ENCODE measurements at regions not wholly inside any gene's neighbourhood (a gene's known extent, or its start where the extent isn't known, plus 50 kb on each side); places are given as distances from the start of the nearest gene placed in this dataset.
"Not testable (repeated sequence)": the region's sequence is repeated elsewhere in the genome, so short reads cannot be mapped to it uniquely, and the experiment has no call there.

DNA sequence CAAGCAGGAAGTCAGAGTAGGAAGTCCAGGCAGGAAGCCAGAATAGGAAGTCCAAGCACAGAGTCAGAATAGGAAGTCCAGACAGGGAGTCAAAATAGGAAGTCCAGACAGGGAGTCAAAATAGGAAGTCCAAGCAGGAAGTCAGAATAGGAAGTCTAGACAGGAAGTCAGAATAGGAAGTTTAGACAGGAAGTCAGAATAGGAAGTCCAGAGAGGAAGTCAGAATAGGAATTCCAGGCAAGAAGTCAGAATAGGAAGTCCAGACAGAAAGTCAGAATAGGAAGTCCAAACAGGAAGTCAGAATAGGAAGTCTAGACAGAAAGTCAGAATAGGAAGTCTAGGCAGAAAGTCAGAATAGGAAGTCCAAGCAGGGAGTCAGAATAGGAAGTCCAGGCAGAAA lies 105.3 kb upstream of the C16orf82 start:
- DNase-seq (ENCODE audit: low read depth in 2 of 2, low spot score in 1 of 2), result no peak

DNA sequence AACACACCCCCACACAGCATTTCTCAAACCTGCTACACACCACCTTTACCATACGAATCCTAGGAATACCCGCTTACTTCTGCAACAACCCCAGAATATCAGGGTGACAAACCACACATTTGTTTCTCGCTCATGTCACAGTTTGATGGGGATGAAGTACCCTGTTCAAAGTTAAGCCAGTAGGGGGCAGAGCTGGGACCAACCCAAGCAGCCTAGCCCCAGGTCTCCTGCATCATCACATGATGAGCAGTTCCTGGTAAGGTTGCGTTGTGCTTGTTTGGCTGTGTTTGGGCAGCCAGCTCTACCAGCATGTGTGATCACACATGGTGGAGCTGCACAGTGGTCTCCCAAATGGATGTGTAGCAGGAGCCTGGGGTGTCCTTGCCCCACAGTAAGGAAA lies 103.6 kb upstream of the C16orf82 start:
- no peak for DNase-seq (ENCODE audit: low read depth in 2 of 2, low spot score in 1 of 2)

DNA sequence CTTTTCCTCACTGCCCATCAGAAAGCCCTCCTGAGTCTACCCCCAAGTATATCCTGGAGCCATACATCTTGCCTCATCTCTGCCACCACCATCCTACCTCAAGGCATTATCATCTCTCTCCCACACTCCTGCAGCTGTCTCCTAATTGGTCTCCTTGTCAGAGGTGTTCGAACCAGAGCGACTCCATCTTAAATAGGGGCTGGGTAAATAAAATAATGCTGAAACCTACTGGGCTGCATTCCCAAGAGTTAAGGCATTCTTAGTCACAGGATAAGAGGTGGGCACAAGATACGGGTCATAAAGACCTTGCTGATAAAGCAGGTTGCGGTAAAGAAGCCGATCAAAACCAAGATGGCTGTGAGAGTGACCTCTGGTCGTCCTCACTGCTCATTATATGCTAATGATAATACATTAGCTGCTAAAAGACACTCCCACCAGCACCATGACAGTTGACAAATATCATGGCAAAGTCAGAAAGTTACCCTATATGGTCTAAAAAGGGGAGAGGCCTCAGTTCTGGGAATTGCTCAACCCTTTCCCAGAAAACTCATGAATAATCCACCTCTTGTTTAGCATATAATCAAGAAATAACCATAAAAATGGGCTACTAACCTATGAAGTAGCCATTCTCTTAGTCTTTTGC lies 97.0 kb upstream of the C16orf82 start:
- DNase-seq (ENCODE audit: low read depth in 2 of 2, low spot score in 1 of 2), result no peak

DNA sequence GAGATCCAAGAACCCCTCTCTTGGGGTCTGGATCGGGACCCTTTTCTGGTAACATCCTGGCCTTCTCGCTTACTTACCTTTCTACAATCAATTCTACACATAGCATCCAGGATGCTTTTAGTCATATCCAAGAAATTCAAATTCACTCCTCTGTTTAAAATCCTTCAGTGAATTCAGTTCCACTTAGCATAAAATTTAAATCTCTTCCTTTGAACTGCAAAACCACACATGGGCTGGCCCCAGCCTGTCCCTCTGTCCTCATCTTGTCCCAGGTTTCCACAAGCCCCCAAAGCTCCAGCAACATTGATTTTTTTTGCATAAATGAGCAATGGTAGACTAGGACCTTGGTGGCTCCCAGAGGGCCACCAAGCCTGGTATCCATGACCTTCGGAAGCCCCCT lies 96.4 kb upstream of the C16orf82 start:
- DNase-seq (ENCODE audit: low read depth in 2 of 2, low spot score in 1 of 2), result no peak

DNA sequence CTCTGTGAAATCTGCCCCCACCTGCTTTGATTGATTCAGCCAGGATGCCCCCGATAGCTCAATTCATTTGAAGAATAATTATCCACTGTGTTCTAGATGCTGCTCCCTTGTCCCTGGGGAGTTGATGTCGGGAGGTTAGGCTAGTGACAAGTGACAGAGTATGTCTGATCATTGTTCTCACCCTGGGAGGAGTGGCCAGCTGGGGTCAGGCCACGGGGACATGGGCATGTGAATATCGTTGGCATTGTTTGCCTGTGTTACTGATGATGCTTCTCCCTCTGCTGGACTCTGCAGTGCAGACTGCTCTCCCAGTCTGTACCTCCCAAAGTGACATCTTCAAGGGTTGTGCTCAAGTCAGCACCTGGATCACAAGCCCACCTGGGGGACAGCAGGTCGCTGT lies 89.9 kb upstream of the C16orf82 start:
- DNase-seq (ENCODE audit: low read depth in 2 of 2, low spot score in 1 of 2), result no peak

DNA sequence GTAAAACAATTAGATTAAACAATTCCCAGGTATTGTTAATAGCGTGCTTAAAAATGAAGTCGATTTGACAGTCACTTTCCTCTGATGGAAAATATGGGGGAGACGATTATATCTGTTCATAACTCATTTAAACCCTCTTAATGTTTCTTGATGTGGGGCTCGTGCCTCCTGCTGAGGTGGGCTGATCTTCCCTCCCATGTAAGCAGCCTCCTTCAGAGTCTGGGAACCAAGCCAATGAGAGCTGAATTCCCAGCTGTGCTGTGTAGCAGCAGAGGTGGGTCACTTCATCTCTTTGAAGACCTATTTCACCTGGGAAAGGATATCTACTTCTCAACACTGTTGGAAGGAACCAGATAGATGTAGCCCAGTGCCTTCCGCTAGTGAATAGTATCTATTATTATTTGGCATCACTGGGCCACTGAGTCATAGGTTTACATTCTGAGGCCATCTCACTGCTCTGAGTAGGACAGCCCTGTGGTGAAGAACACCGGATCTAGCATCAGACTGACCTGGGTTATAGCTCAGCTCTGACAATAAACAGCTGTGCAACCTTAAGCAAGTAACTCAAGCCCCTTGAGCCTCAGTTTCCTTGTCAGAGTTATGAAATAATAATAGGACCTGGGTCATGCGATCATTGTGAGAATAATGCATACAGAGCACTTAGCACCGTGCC lies 85.3 kb upstream of the C16orf82 start:
- no peak for DNase-seq (ENCODE audit: low read depth in 2 of 2, low spot score in 1 of 2)

DNA sequence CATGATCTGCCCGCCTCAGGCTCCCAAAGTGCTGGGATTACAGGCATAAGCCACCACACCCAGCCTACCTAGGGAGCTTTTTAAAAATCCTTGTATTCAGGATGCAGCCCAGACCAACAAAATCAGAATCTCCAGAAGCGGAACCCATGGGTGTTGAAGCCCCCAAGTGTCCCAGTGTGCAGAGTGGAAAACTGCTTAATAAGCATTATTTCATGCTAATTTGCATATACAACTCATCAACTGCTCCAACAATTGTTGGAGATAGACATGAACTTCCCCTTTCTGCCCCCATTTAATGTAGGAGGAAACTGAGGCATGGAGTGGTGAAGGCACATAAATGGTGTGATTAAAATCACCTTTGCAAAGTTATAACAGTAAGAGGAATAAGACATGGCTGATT lies 84.3 kb upstream of the C16orf82 start:
- DNase-seq (ENCODE audit: low read depth in 2 of 2, low spot score in 1 of 2), result no peak

DNA sequence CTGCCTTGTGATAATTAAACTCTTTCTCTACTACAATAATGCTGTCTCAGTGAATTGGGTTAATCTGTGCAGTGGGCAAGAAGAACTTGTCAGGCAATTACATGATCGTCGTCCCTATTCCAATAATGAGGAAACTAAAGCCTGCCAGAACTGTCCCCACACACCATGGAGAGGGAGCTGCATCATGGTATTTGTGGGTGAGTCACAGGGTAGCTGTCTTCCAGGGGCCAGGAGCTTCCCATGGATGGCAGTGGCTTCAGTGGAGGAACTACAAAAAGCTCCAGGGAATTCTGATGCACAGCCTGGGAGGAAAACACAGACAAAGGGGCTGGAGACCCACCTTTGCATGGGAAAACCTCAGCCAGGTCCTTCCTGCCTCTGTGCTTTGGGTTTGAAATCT lies 83.3 kb upstream of the C16orf82 start:
- no peak for DNase-seq (ENCODE audit: low read depth in 2 of 2, low spot score in 1 of 2)

DNA sequence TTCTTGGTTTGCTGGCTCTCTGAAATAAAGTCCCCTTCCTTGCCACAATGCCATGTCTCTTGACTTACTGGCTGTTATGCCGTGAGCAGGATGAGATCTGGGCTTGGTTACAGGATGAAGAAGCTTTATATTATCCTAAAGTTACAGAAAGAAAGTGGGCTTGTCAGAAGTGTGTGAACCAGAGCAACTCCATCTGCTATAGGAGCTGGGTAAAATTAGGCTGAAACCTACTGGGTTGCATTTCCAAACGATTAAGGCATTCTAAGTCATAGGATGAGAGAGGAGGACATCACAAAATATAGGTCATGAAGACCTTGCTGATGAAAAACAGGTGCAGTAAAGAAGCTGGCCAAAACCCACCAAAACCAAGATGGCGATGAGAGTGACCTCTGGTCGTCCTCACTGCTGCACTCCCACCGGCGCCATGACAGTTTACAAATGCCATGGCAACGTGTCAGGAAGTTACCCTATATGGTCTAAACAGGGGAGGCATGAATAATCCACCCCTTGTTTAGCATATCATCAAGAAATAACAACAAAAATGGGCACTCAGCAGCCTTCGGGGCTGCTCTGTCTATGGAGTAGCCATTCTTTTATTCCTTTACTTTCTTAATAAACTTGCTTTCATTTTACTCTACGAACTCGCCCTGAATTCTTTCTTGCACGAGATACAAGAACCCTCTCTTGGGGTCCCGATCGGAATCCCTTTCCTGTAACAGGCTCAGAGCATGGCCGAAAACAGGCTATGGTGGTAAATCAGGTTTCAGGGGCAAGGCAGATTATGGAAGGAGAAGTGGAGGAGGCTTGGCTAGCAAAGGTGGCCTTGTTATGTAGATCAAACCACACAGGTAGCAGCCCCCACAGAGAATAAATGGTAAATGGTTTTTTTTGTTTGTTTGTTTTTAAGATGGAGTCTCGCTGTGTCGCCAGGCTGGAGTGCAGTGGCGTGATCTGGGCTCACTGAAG lies 81.3 kb upstream of the C16orf82 start:
- no peak for DNase-seq (ENCODE audit: low read depth in 2 of 2, low spot score in 1 of 2)

DNA sequence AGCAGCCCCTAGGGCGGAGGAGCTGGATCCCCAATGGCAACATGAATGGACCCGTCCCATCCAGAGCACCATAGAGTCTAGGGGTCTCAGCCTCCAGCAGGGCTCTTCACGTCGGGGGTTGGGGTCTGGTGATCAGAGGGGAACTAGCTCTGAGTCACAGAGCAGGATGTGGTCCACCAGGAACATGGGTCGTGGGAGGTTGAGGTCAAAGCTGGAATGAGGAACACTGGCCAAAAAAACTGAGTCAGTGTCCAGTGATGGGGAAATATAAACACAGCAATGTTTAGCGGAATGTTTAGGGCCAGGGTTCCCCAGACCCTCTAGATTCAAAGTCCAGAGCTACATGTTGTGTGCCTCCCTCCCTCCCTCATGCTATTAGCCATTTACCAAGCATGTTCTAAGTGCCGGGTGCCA lies 79.1 kb upstream of the C16orf82 start:
- DNase-seq (ENCODE audit: low read depth in 2 of 2, low spot score in 1 of 2), result no peak

DNA sequence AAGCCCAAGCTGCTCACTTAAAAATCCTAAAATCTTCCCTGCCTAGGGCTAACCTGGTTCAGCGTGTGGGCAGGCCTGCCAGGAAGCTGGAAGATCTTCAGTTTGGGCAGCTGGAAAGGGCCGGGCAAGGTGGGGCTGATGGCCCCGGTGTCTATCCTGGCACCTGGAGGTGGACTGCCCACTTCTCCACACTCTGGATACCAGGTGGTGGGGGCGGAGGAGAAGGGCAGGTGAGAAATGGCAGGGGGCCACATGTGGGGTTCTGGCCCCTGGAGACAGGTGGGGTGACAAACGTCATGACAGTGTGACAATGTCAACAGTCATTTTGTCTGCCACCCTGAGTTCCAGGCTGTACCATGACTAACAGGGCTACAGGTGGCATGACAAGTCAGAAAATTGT lies 78.5 kb upstream of the C16orf82 start:
- DNase-seq (ENCODE audit: low read depth in 2 of 2, low spot score in 1 of 2), result no peak

DNA sequence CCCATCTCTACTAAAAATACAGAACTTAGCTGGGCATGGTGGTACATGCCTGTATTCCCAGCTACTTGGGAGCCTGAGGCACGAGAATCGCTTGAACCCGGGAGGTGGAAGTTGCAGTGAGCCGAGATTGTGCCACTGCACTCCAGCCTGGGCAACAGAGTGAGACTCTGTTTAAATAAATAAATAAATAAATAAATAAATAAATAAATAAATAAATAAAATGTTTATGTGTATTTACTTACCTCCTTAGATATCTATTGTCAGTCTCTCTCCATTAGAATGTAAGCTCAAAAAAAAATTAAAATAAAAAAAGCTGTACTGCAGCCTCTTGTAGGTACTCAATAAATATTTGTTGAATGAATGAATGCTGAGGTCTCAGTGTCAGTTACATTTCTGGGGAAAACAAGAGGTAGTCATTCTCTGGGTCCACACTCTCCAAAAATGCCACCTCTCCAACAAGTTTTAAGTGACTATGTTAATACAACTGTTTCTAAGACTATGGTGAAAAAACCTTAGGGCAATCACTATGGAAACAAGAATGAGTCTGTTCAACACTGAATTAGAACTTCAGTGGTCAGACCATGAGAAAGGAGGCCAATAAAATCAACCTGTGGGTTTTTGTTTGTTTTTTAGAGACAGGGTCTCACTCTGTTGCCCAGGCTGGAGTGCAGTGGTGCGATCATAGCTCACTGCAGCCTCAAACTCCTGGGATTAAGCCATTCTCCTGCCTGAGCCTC lies 76.2 kb upstream of the C16orf82 start:
- DNase-seq (ENCODE audit: low read depth in 2 of 2, low spot score in 1 of 2), result not testable (repeated sequence)

DNA sequence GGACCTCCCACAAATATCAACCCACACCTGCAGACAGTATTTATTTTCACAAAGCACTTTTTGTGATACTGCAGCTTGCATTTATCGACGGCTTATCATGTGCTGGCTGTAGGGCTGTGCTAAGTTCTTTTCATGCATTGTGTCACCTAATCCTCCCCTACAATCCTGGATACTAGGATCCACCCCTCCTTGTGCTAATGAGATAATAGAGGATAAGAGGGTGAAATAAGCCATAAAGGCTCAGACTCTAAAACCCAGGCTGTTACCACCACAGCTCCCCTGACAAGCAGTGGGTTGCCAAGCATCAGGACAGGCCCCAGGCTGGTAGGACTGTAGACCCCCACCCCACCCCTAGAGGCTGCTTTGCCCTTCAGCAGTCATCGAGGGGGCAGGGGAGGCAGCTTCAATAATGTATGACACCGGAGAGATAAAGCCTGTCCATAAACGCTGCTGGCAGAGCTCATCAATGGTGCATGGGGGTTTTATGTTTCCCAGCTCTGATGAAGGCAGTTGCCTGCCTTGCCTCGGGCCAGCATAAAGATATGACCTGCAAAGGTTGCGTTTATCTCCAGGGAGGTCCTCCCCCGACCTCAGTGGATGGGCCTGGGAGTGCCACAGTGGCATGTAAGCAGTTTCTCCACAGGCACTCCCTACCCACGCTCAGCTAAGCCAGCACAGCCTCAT lies 73.9 kb upstream of the C16orf82 start:
- DNase-seq (ENCODE audit: low read depth in 2 of 2, low spot score in 1 of 2), result no peak

DNA sequence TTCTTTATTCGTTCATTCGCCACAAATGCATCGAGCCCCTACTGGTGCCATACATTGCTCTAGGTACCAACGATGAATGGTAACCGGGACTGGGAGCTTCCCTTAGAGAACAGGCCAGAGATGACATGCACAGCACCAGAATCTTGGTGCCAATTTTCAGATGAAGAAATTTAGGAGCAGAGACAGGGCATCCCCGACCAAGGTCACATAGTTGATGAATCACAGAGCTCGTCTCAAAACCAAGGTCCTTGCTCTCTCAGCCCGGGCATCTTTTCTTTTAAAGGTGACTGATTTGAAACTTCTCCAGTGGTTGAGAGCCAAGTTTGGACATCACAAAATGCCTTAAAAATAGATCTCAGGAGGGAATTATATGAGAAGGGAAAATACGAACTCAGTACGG lies 73.2 kb upstream of the C16orf82 start:
- no peak for DNase-seq (ENCODE audit: low read depth in 2 of 2, low spot score in 1 of 2)

DNA sequence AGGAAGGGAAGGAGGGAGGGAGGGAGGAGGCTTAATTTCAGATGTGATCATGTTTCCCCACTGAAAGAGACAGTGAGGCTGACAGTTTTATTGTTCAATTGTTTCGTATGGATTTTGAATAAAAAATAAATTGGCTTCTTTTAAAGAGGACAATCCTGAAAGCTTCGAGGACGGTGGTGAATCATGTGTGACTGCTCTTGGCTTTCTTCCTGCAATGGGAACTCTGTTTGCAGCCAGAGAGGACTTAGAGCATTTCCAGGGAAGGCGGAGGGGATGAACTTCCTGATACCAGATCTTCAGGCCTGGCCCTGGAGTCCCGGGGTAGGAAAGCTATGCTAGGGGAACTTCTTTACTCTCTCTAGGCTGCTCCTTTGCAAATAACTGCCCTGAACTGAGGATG lies 72.8 kb upstream of the C16orf82 start:
- no peak for DNase-seq (ENCODE audit: low read depth in 2 of 2, low spot score in 1 of 2)

DNA sequence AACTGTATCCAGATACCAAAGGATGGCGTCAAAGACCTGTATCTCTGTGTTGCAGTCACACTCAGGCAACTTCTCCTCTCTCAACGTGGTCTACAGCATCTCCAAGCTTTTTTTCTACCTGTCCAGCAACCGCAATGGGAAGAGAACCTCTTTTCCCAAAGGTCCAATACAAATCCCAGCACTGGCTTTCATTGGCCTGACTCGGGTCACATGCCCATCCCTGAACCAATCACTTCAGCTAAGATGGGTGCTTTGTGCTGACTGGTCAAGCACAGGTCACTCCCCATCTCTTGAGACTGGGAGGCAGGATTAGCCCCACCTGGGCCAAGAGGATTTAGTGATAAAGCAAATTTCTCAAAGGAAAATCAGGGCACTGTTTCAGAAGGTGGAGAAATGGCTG lies 71.2 kb upstream of the C16orf82 start:
- no peak for DNase-seq (ENCODE audit: low read depth in 2 of 2, low spot score in 1 of 2)

DNA sequence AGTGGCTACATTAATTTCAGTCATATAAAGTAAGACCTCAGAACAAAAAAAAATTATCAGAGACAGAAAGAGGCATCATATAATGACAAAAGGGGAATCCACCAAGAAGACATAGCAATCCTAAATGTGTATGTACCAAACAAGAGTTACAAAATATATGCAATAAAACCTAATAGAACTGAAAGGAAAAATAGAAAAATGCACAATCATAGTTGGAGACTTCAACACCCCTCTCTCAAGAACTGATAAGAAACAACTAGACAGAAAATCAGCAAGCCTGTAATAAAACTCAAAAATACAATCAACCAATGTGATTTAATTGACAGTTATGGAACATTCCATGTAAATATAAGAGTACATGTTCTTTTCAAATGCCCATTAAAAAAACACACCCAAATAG lies 61.3 kb upstream of the C16orf82 start:
- no peak for DNase-seq (ENCODE audit: low read depth in 2 of 2, low spot score in 1 of 2)
